ENCODE measurements at regions not wholly inside any gene's neighbourhood (a gene's known extent, or its start where the extent isn't known, plus 50 kb on each side); places are given as distances from the start of the nearest gene placed in this dataset.
"Not testable (repeated sequence)": the region's sequence is repeated elsewhere in the genome, so short reads cannot be mapped to it uniquely, and the experiment has no call there.

DNA sequence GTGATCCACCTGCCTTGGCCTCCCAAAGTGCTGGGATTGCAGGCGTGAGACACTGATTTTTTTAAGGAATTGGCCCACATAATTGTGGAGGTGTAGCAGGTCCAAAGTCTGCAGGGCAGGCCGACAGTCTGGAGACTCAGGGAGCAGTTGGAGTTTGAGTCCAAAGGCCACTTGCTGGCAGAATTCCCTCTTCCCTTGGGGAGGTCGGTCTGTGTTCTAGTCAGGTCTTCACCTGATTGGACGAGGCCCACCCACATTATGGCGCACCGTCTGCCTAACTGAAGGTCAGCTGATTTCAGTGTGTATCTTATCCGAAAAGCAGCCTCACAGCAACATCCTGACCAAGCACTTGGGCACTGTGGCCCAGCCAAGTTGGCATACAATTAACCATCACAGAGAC is 162.1 kb upstream of the FOXD4L5 start:
- TF ChIP-seq, protein P1, sequence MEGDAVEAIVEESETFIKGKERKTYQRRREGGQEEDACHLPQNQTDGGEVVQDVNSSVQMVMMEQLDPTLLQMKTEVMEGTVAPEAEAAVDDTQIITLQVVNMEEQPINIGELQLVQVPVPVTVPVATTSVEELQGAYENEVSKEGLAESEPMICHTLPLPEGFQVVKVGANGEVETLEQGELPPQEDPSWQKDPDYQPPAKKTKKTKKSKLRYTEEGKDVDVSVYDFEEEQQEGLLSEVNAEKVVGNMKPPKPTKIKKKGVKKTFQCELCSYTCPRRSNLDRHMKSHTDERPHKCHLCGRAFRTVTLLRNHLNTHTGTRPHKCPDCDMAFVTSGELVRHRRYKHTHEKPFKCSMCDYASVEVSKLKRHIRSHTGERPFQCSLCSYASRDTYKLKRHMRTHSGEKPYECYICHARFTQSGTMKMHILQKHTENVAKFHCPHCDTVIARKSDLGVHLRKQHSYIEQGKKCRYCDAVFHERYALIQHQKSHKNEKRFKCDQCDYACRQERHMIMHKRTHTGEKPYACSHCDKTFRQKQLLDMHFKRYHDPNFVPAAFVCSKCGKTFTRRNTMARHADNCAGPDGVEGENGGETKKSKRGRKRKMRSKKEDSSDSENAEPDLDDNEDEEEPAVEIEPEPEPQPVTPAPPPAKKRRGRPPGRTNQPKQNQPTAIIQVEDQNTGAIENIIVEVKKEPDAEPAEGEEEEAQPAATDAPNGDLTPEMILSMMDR (IDR thresholded peaks at IDR 0.05) = not testable (repeated sequence)
- TF ChIP-seq POLR2A (IDR thresholded peaks at IDR 0.05); POLR2AphosphoS5 (IDR thresholded peaks at IDR 0.05); EP300 (IDR thresholded peaks at IDR 0.05; ENCODE audit: low read depth): not testable (repeated sequence)
